OCI-LY7 (cell line): ENCODE measurements at regions not wholly inside any gene's neighbourhood (a gene's known extent, or its start where the extent isn't known, plus 50 kb on each side); places are given as distances from the start of the nearest gene placed in this dataset.

Experiments used
- BruUV-seq: library from RNA; stranded (reverse); fragments of 400-500 nt; replicated peaks from 2 replicates; lab custom pipeline; 2021; lab: Mats Ljungman, UMichigan
- CTCF ChIA-PET: fragments of 300-600 bp; sonication (Branson Sonifier 250); formaldehyde crosslinking; loops from one replicate; lab custom pipeline; 2022; ENCODE audit warnings: antibody characterized with exemption; ENCODE audit not compliant: unreplicated experiment; lab: Charles Lee
- POLR2A ChIA-PET: fragments of 300-600 bp; sonication (Branson Sonifier 250); formaldehyde crosslinking; loops from one replicate; lab custom pipeline; 2022; ENCODE audit warnings: antibody characterized with exemption; lab: Charles Lee
- DNase-seq: peaks from one replicate; pipeline ENCODE4 v3.0.0-alpha.2; 2015; ENCODE audit warnings: low spot score
- H2AFZ ChIP-seq: fragments of 200-600 bp; sonication (generic), shearing (Covaris generic); 2 replicates; pipeline ENCODE4 v1.6.1; 2014; ENCODE audit warnings: mild to moderate bottlenecking, antibody characterized with exemption, low read length, moderate library complexity
- H3K27ac ChIP-seq: fragments of 200-600 bp; sonication (generic); 2 replicates; pipeline ENCODE4 v1.5.1; 2014; ENCODE audit warnings: mixed run types, low read depth, mild to moderate bottlenecking, moderate library complexity, low read length, inconsistent platforms; ENCODE audit not compliant: poor library complexity, severe bottlenecking
- H3K36me3 ChIP-seq: fragments of 200-600 bp; sonication (generic); 2 replicates; pipeline ENCODE4 v1.6.1; 2014; ENCODE audit warnings: mild to moderate bottlenecking, antibody characterized with exemption, low read length, moderate library complexity, mixed read lengths; ENCODE audit not compliant: insufficient read depth
- H3K4me1 ChIP-seq: fragments of 200-600 bp; sonication (generic); 2 replicates; pipeline ENCODE4 v1.5.1; 2014; ENCODE audit warnings: mild to moderate bottlenecking, low read length; ENCODE audit not compliant: insufficient read depth, poor library complexity, severe bottlenecking
- H3K4me2 ChIP-seq: fragments of 200-600 bp; sonication (generic); 2 replicates; pipeline ENCODE4 v1.6.1; 2014; ENCODE audit warnings: mild to moderate bottlenecking, low read length
- H3K4me3 ChIP-seq: fragments of 200-600 bp; sonication (generic); 2 replicates; pipeline ENCODE4 v1.5.1; 2014; ENCODE audit warnings: mild to moderate bottlenecking, low read depth, low read length; ENCODE audit not compliant: poor library complexity, severe bottlenecking
- H3K79me2 ChIP-seq: fragments of 200-600 bp; sonication (generic); 2 replicates; pipeline ENCODE4 v1.6.1; 2016; ENCODE audit warnings: low read depth, mild to moderate bottlenecking, low read length, moderate library complexity, mixed read lengths; ENCODE audit not compliant: insufficient read depth
- H3K9me2 ChIP-seq: fragments of 200-600 bp; sonication (generic); 2 replicates; pipeline ENCODE4 v1.6.1; 2016; ENCODE audit warnings: mild to moderate bottlenecking, low read length, mixed read lengths; ENCODE audit not compliant: insufficient read depth
- H3K9me3 ChIP-seq: fragments of 200-600 bp; sonication (generic); 2 replicates; pipeline ENCODE4 v1.6.1; 2014; ENCODE audit warnings: mild to moderate bottlenecking, mixed run types, low read length, mixed read lengths
- H4K20me1 ChIP-seq: fragments of 200-600 bp; sonication (generic); 2 replicates; pipeline ENCODE4 v1.6.1; 2014; ENCODE audit warnings: mild to moderate bottlenecking, antibody characterized with exemption, low read length, moderate library complexity, mixed read lengths; ENCODE audit not compliant: insufficient read depth
- CTCF ChIP-seq: fragments of 200-600 bp; sonication (generic); conservative IDR thresholded peaks from 2 replicates; pipeline ENCODE4 v1.5.1; 2014; ENCODE audit warnings: mild to moderate bottlenecking, antibody characterized with exemption, low read length, moderate library complexity, mixed read lengths
- EZH2phosphoT487 ChIP-seq: fragments of 200-600 bp; sonication (generic); IDR thresholded peaks from 2 replicates; pipeline ENCODE4 v1.6.1; 2018; ENCODE audit warnings: low read depth, borderline replicate concordance, mild to moderate bottlenecking, mixed run types, antibody characterized with exemption, low read length, moderate library complexity, mixed read lengths
- intact Hi-C: fragments of 100-400 bp; cut with micrococcal nuclease; formaldehyde crosslinking; loops from one replicate; pipeline ENCODE4 v1.10.0; 2022; ENCODE audit not compliant: unreplicated experiment

DNA sequence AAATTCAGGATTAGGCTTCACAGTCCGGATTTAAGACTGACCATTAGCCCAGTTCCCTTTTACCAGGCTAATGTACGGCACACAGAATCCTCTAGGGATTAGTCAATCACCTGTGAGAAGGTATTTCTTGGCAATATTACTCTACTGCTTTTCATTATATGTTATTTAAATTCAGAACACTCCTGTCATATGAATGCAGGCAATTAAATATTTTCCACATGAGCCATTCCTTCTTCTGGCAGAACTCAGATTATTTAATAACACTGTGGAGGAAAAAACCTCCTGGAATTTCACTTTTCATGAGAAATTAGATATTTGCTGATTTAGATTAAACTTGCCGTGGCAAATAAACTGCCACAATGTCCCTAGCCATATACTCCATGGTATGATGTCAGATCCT is 1357.5 kb upstream of the C9orf72 start:
- POLR2A ChIA-PET, result no interaction called here
- intact Hi-C loops, result no loop called here
- Histone ChIP-seq H3K4me3 (no peak overlapping the region), H3K4me2 (no peak overlapping the region), H3K27ac (no peak overlapping the region), H3K9me2 (no peaks in the 10 kb centered on the region), H4K20me1 (no peaks in the 10 kb centered on the region), H3K36me3 (no peaks in the 10 kb centered on the region), H3K4me1 (no peaks in the 10 kb centered on the region), H3K9me3 (no peaks in the 10 kb centered on the region), H2AFZ (no peak overlapping the region), H3K79me2 (no peaks in the 10 kb centered on the region)
- no TSS peak for BruUV-seq
- CTCF ChIA-PET, result no interaction called here
- no peak for DNase-seq
- no peak for TF ChIP-seq CTCF
- no peak for TF ChIP-seq EZH2phosphoT487

- Histone ChIP-seq H3K9me2 (no peaks in the 10 kb centered on the region), H3K27ac (no peak overlapping the region), H2AFZ (no peak overlapping the region), H3K79me2 (no peaks in the 10 kb centered on the region), H3K9me3 (no peaks in the 10 kb centered on the region), H4K20me1 (no peaks in the 10 kb centered on the region), H3K4me1 (no peaks in the 10 kb centered on the region), H3K4me2 (no peak overlapping the region), H3K4me3 (no peak overlapping the region), H3K36me3 (no peaks in the 10 kb centered on the region)
- no TSS peak for BruUV-seq
- ChIA-PET CTCF (no interaction called here), POLR2A (interaction anchor here (0.6 kb wide), 1 partner anchor 8 kb away, joined by 3 read pairs; no protein-coding TSS in a partner anchor)
- intact Hi-C loops, result no loop called here
- no peak for TF ChIP-seq CTCF
- TF ChIP-seq EZH2phosphoT487, result no peak
- no peak for DNase-seq
Measured at GRCh38 chr9:28934111-28934510, 1360.8 kb upstream of the C9orf72 start.

DNA sequence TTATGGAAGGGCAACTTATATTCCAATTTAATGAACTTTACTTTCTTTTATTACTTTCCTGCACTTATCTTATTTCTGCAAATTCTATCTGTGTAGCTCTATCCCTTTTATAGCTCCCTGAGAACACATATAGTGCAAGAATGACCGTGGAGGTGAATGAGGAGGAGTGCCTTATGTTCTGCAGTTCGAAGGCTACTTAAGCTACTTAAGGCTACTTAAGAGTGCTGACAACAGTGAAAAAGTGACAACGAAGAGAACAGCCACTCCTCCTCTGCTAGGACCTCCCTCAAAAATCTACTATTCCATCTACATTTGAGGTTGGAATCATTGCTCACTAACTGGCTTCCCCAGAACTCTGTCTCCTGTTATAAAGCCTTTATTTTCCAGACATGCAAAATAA is 1365.7 kb upstream of the C9orf72 start:
- Histone ChIP-seq H3K79me2 (no peaks in the 10 kb centered on the region), H3K9me2 (no peaks in the 10 kb centered on the region), H3K4me2 (no peak overlapping the region), H3K4me1 (no peaks in the 10 kb centered on the region), H4K20me1 (no peaks in the 10 kb centered on the region), H2AFZ (no peak overlapping the region), H3K9me3 (no peaks in the 10 kb centered on the region), H3K27ac (no peak overlapping the region), H3K4me3 (no peak overlapping the region), H3K36me3 (no peaks in the 10 kb centered on the region)
- DNase-seq, result no peak
- POLR2A ChIA-PET, result no interaction called here
- no peak for TF ChIP-seq CTCF
- TF ChIP-seq EZH2phosphoT487, result no peak
- no TSS peak for BruUV-seq
- intact Hi-C loops, result no loop called here
- CTCF ChIA-PET, result no interaction called here
